ENCODE measurements at regions not wholly inside any gene's neighbourhood (a gene's known extent, or its start where the extent isn't known, plus 50 kb on each side); places are given as distances from the start of the nearest gene placed in this dataset.

- no peak for DNase-seq (ENCODE audit: extremely low spot score)
- ChIA-PET POLR2A (no interaction called here), CTCF (no interaction called here)
- TF ChIP-seq L3MBTL2 (conservative IDR thresholded peaks at IDR 0.05) = no peak
- no peak for TF ChIP-seq ZNF384 (IDR thresholded peaks at IDR 0.05)
- no peak for TF ChIP-seq SP1 (IDR thresholded peaks at IDR 0.05)
- no peak for TF ChIP-seq SUZ12 (IDR thresholded peaks at IDR 0.05)
- no peak for TF ChIP-seq CTBP1 (IDR thresholded peaks at IDR 0.05; ENCODE audit: borderline replicate concordance)
- TF ChIP-seq PKNOX1 (IDR thresholded peaks at IDR 0.05) = no peak
- no peak for TF ChIP-seq ELF4 (IDR thresholded peaks at IDR 0.05)
Observed at GRCh38 chr4:27267339-27267969, 406.8 kb downstream of the STIM2 start.

GRCh38 chr4:27267970-27268355 lies 407.3 kb downstream of the STIM2 start:
- POLR2A ChIA-PET = no interaction called here
- TF ChIP-seq ARNT (IDR thresholded peaks at IDR 0.05) (no peak), SUZ12 (IDR thresholded peaks at IDR 0.05) (no peak), SP1 (IDR thresholded peaks at IDR 0.05) (no peak), PKNOX1 (IDR thresholded peaks at IDR 0.05) (no peak), HDGF (IDR thresholded peaks at IDR 0.05; ENCODE audit: borderline replicate concordance) (no peak), ZNF384 (IDR thresholded peaks at IDR 0.05) (no peak), L3MBTL2 (conservative IDR thresholded peaks at IDR 0.05) (no peak), FOXK2 (IDR thresholded peaks at IDR 0.05) (no peak), LEF1 (IDR thresholded peaks at IDR 0.05; ENCODE audit: borderline replicate concordance) (no peak), FOXM1 (IDR thresholded peaks at IDR 0.05; ENCODE audit: borderline replicate concordance) (no peak), CTBP1 (IDR thresholded peaks at IDR 0.05; ENCODE audit: borderline replicate concordance) (no peak), ELF4 (IDR thresholded peaks at IDR 0.05) (no peak), FOXA1 (IDR thresholded peaks at IDR 0.05) (no peak), TARDBP (IDR thresholded peaks at IDR 0.05) (no peak), BHLHE40 (IDR thresholded peaks at IDR 0.05; ENCODE audit: borderline replicate concordance) (no peak), NFRKB (IDR thresholded peaks at IDR 0.05) (no peak)
- no peak for DNase-seq (ENCODE audit: extremely low spot score)
- CTCF ChIA-PET = no interaction called here

GRCh38 chr4:27270435-27270834 lies 409.8 kb downstream of the STIM2 start:
- POLR2A ChIA-PET = no interaction called here
- no peak for DNase-seq (ENCODE audit: extremely low spot score)
- CTCF ChIA-PET = no interaction called here
- TF ChIP-seq HDGF (IDR thresholded peaks at IDR 0.05; ENCODE audit: borderline replicate concordance) (no peak), TARDBP (IDR thresholded peaks at IDR 0.05) (no peak), ARNT (IDR thresholded peaks at IDR 0.05) (no peak), LEF1 (IDR thresholded peaks at IDR 0.05; ENCODE audit: borderline replicate concordance) (no peak), FOXM1 (IDR thresholded peaks at IDR 0.05; ENCODE audit: borderline replicate concordance) (no peak), FOXA1 (IDR thresholded peaks at IDR 0.05) (no peak), FOXK2 (IDR thresholded peaks at IDR 0.05) (no peak), NFRKB (IDR thresholded peaks at IDR 0.05) (no peak), SP1 (IDR thresholded peaks at IDR 0.05) (no peak), BHLHE40 (IDR thresholded peaks at IDR 0.05; ENCODE audit: borderline replicate concordance) (no peak), CTBP1 (IDR thresholded peaks at IDR 0.05; ENCODE audit: borderline replicate concordance) (no peak), SUZ12 (IDR thresholded peaks at IDR 0.05) (no peak), ZNF384 (IDR thresholded peaks at IDR 0.05) (no peak)

GRCh38 chr4:27271555-27271954 lies 410.9 kb downstream of the STIM2 start:
- DNase-seq (ENCODE audit: extremely low spot score) = no peak
- ChIA-PET POLR2A (no interaction called here), CTCF (no interaction called here)
- no peak for TF ChIP-seq ZNF384 (IDR thresholded peaks at IDR 0.05)
- TF ChIP-seq CTBP1 (IDR thresholded peaks at IDR 0.05; ENCODE audit: borderline replicate concordance) = no peak
- no peak for TF ChIP-seq SUZ12 (IDR thresholded peaks at IDR 0.05)
- TF ChIP-seq FOXK2 (IDR thresholded peaks at IDR 0.05) = no peak
- no peak for TF ChIP-seq L3MBTL2 (conservative IDR thresholded peaks at IDR 0.05)
- no peak for TF ChIP-seq NFRKB (IDR thresholded peaks at IDR 0.05)
- no peak for TF ChIP-seq TARDBP (IDR thresholded peaks at IDR 0.05)
- TF ChIP-seq HDGF (IDR thresholded peaks at IDR 0.05; ENCODE audit: borderline replicate concordance) = no peak
- no peak for TF ChIP-seq LEF1 (IDR thresholded peaks at IDR 0.05; ENCODE audit: borderline replicate concordance)

GRCh38 chr4:27272217-27272616 lies 411.6 kb downstream of the STIM2 start:
- TF ChIP-seq FOXK2 (IDR thresholded peaks at IDR 0.05) = no peak
- no peak for TF ChIP-seq NFRKB (IDR thresholded peaks at IDR 0.05)
- TF ChIP-seq SUZ12 (IDR thresholded peaks at IDR 0.05) = no peak
- no peak for TF ChIP-seq SP1 (IDR thresholded peaks at IDR 0.05)
- TF ChIP-seq FOXA1 (IDR thresholded peaks at IDR 0.05) = no peak
- TF ChIP-seq ZNF384 (IDR thresholded peaks at IDR 0.05) = no peak
- no peak for TF ChIP-seq HDGF (IDR thresholded peaks at IDR 0.05; ENCODE audit: borderline replicate concordance)
- no peak for TF ChIP-seq FOXM1 (IDR thresholded peaks at IDR 0.05; ENCODE audit: borderline replicate concordance)
- TF ChIP-seq TARDBP (IDR thresholded peaks at IDR 0.05) = no peak
- no peak for TF ChIP-seq CTBP1 (IDR thresholded peaks at IDR 0.05; ENCODE audit: borderline replicate concordance)
- no peak for TF ChIP-seq PKNOX1 (IDR thresholded peaks at IDR 0.05)
- no peak for TF ChIP-seq BHLHE40 (IDR thresholded peaks at IDR 0.05; ENCODE audit: borderline replicate concordance)
- no peak for TF ChIP-seq L3MBTL2 (conservative IDR thresholded peaks at IDR 0.05)
- no peak for TF ChIP-seq LEF1 (IDR thresholded peaks at IDR 0.05; ENCODE audit: borderline replicate concordance)
- TF ChIP-seq ARNT (IDR thresholded peaks at IDR 0.05) = no peak
- TF ChIP-seq ELF4 (IDR thresholded peaks at IDR 0.05) = no peak
- POLR2A ChIA-PET = no interaction called here
- CTCF ChIA-PET = no interaction called here
- no peak for DNase-seq (ENCODE audit: extremely low spot score)

All from HEK293T (cell line).